ENCODE measurements at regions not wholly inside any gene's neighbourhood (a gene's known extent, or its start where the extent isn't known, plus 50 kb on each side); places are given as distances from the start of the nearest gene placed in this dataset.

DNA sequence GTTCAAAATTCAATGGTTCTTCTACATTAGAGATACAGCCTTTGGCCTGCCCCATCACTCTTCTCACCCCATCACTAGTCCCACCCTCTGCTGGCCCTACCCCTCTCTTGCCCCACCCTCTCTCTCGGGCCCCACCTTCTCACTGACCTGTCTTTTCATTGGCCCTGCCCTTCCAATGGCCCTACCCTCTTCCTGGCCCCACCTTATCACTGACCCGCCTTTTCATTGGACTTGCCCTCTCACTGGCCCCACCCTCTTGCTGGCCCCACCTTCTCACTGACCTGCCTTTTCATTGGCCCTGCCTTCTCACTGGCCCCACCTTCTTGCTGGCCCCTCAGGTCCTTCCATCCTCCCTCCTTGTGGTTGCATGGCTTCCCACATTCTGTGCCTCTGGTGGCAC, 107.2 kb upstream of the PLEKHG1 start:
- TF ChIP-seq EZH2 (IDR thresholded peaks at IDR 0.05) (no peak), POLR2AphosphoS5 (IDR thresholded peaks at IDR 0.05; ENCODE audit: borderline replicate concordance, low read depth, low read length) (no peak)
